ENCODE measurements at regions not wholly inside any gene's neighbourhood (a gene's known extent, or its start where the extent isn't known, plus 50 kb on each side); places are given as distances from the start of the nearest gene placed in this dataset.

DNA sequence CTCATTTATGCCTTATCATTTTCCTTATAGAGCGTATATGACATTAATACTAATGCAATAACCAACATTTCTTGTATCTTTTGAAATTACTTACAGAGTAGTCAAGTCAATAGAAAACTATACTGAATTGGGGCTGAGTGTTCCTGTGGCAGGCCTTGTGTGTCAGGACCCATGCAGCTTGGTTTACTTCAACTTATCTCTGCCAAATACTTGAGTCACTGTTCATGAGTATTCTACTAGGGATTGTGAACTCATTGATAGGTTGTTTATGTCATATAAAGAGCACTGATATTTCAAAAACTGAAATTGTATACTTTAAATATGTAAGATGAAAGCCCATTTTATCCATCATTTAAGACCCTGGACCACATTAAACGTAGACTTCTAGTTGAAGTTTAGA, 688.6 kb upstream of the SLITRK1 start:
- no peak for DNase-seq (ENCODE audit: low spot score)

DNA sequence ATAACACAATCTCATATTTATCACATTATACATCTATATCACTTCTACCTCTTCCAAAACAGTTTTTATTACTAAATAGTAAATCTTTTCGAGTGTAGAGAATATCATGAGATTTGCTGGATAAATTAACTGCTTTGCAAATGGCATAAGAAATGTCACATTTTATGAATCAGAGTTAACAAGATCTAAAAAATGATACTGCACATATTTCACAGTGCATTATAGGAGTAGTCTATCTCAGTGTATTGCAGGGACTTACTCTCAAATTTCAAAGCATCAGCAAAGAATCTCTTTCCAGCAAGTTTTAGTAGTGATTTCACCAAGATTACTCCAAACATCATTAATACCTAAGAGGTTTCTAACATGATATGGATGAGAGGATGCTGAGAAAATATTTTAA, 687.1 kb upstream of the SLITRK1 start:
- no peak for DNase-seq (ENCODE audit: low spot score)

DNA sequence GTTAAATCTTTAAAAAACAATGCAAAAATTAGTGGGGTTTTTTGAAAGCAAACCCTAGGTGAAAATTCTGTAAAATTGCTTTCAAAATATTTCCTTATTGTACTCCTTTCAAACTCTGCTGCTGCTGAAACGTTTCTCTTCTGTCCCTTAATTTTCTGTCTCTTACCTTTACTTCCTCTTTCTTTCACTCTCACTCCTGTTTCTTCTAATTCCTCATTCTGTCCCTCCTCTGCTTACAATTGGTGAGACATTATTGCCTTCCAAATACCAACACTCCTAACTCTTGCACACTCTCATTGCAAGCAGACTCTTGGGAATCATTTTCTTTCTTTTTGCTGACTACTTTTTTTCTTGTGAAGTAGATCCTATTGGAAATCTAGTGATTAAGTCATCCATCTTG, 685.6 kb upstream of the SLITRK1 start:
- no peak for DNase-seq (ENCODE audit: low spot score)

DNA sequence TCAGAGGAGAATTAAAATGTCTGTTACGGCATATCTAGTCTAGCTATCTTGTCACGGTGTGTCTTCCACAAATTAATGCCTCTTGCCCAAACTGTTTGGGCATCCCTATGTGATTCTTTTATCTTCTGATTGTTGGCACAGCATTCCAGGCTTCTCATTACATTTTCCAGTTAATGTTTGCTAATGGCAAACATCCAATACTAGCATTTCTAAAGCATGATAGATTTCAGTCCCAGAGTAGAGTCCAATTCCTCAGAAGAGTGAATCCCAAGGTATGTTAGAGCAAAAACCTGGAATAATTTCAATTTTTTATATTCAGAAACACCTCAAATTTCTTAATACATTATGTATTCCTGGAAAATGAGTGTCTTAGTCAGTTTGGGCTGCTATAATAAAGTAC, 684.5 kb upstream of the SLITRK1 start:
- no peak for DNase-seq (ENCODE audit: low spot score)

DNA sequence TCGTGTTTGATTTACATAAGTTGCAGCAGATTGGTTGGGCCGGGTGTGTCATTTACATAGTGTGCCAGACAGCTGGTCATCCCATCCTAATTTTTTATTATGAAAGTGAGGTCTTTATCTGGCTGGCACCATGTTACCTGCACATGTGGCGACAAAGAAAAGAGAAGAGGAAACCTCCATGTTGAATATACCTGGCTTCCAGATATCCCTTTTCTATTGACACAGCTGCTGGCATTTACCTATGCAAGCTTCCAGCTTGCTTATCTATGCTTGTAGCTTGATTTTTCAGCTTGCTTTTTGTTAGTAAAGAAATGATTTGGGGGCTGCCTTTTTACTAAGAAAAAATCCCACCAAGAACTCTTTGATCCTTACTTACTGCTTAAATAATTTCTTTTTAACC, 681.3 kb upstream of the SLITRK1 start:
- DNase-seq (ENCODE audit: low spot score), result no peak

DNA sequence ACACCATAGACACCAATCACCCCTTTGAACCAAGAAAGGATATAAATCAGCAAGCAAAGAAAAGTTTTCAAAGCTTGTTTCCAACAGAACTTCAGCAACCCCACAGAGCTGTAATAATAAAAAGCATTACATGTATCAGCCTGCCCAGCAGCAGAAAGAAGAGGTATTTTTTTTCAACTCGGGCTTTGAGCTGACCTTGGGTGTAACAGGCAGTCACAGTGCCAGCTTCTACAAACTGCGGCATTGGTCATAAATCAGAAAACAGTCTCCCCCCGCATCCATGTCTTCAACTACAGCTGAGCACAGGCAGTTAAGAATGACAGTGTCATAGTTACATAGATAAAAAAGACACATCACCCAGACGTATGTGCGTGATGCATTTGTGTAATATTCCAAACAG, 671.0 kb upstream of the SLITRK1 start:
- no peak for DNase-seq (ENCODE audit: low spot score)

DNA sequence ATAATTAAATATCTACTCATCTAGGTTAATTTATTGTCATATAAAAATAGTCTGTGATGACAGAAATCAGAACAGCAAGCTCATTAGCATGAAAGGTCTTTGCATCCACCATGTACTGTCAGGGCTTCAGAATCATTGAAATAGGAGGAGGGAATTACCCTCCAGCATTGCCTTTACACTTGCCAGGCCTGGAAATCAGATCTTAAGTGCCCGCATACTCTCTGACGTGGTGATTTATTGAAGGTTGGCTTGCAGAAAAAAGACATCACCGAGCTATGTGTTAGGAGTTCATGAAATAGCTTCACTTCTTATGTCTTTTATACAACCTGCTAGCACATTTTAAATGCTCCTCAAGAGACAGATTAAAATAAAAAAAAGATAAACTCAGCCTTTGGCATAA, 661.7 kb upstream of the SLITRK1 start:
- no peak for DNase-seq (ENCODE audit: low spot score)

DNA sequence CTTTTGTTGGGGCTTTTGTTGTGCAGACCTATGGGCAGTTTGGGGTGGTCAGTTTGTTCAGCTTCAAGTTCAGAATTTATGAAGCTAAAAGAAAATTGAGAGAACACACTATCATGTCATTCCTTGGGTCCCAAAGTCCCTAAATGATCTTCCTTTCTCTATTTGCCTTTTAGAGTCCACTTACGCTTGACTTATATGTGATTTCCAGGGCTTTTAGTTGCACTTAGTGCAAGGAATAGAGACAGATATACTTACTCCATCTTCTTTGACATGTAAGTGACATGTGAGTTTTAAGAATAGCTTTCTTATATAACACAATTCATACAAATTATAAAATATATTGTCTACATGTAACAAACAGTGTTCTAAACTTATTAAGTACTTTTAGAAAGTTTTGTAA, 660.1 kb upstream of the SLITRK1 start:
- DNase-seq (ENCODE audit: low spot score), result no peak

DNA sequence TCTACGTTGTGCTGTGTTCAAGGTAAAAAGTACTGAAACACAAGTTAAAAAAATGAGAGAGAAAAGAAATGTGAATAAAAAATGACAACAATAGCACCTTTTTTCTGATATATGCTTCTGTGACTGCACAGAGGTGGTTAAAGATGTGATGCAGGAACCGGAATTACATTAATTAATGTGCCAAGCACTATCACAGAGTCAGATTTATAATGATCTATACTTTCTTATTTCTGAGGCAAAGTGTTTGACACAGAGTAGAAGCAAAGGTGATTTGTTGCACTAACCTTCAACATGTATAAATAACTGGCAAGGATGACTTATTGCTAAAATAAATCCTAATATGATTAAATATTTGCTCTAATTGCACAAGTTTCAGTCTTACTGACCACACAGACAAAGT, 654.6 kb upstream of the SLITRK1 start:
- DNase-seq (ENCODE audit: low spot score), result no peak

DNA sequence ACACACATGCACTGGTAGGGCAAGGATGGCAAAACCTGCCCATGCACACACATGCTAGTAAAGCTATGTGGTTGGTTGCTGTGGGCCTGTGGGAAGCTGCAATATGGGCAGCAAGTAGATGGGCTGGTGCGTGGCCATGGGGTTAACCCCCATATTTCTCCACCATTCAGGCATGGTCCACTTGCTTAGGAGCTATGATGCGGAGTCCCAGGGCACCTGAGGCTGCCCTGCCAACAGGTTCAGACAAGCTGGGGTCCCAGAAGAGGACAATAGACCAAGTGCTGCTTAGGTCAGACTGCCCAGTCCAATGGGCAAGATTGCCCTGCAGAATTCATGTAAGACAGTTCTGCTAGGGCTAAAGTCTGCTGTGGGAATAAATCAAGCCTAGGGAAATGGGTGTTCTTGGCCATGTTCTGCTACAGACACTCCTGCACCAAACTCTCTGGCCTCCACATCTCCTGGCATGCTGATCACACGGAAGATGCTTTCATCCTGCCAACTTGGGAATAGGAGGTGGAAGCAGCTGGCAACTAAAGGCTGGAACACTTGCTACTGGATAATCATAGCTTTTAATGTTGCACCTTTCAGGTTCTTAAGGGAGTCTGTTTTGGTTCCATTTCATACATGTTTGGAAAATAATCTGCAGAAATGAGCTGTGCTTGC, 646.3 kb upstream of the SLITRK1 start:
- DNase-seq (ENCODE audit: low spot score), result no peak

DNA sequence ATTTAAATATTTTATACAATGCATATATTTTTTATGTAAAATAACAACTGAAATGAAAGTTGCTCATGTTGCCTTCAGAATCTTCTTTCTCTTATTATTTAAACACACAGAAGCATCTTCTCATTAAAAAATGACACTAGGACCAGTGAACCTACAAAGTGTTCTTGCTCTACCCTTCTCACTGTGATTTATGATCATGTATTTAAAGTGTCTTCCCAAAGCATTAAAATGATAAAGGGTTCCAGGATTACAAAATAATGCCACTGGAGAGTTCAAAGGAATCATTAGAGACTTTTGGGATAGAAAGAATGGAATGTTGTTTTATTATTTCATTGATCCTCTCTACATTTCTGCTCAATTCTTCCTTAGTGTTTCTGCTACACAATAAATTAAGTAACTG, 643.6 kb upstream of the SLITRK1 start:
- no peak for DNase-seq (ENCODE audit: low spot score)

DNA sequence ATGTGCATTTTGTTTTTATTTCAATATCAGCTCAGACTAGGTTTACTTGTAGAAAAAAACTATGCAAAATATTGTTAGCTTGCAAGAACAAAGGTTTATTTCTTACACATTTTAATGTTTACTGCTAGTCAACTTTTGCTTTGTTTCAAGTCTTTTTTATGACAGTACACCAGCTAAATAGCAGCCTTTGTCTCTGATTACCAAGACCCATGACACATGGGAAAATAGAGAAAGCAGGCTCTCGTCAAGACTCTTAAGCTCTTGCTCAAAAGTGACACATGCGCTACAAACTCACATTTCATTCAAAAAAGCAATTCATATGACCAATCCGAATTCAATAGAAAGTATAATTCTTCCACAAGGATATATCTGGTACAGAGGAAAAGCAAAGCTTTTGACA, 642.3 kb upstream of the SLITRK1 start:
- no peak for DNase-seq (ENCODE audit: low spot score)

DNA sequence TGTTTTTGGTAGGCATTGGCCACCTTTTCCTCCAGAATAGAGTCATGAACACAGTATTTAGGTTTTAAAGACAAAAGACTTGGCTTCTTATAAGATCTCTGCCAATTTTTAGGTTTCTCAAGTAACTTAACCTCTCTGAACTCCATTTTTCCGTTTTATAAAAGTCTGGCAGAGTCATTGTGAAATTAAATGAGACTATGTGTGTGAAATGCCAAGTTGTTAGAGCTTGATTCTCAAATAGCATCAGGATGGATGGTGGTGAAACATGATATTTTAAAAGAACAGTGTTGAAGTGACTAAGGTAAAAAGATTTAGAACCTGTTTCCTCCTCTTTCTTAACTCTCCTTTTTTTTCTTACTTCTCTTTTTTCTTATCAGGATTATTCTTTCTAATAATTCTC, 617.7 kb upstream of the SLITRK1 start:
- no peak for DNase-seq (ENCODE audit: low spot score)

DNA sequence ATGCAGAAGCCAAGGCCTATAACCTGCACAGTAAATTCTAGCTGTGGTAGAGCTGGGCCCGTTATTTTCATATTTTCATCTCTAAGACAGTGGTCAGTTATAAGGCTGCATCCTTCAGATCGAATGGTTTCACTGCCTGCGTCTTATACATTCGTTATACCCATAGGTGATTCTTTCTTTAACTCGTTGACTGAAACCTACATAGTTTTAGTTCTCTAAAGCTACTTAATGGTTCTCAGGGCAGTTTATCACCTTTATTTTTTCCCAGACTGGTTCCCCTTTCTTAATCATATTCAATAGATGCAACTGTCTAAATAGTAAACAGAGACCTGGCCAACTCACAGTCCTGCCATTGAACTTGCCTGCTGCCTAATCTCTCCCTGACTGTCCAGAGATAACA, 615.3 kb upstream of the SLITRK1 start:
- no peak for DNase-seq (ENCODE audit: low spot score)

DNA sequence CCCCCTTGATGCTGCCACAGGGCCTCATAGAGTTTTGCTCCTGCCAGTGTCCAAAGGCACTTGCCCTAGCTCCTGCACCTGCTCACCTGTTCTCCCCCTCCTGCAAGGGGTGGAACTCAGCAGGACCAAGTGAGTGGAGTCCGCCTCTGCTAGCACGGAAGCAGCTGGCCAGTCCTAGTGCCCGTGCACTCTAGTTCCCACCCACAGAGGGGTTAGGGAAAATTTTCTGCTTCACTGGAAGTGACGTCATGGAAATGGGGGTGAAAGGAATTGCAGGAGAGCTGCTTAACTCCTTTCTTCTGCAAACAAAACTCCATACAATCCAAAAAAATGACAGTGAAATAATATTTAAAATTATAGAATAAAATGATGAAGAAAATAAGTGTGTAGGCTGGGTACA, 609.7 kb upstream of the SLITRK1 start:
- DNase-seq (ENCODE audit: low spot score), result no peak

DNA sequence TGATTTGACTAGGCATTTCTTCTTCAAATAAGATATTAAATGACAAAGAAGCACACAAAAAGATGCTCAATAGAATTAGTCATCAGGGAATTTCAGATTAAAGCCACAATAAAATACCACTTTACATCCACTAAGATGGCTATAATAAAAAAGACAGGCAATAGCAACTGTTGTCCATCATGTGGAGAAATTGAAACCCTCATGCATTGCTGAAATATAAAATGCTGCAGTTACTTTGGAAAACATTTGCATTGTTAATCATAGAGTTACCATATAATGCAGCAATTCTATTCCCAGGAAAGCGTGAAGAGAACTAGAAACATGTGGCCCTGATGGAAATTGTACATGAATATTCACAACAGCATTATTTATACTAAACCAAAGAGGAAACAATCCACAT, 605.5 kb upstream of the SLITRK1 start:
- DNase-seq (ENCODE audit: low spot score), result no peak

DNA sequence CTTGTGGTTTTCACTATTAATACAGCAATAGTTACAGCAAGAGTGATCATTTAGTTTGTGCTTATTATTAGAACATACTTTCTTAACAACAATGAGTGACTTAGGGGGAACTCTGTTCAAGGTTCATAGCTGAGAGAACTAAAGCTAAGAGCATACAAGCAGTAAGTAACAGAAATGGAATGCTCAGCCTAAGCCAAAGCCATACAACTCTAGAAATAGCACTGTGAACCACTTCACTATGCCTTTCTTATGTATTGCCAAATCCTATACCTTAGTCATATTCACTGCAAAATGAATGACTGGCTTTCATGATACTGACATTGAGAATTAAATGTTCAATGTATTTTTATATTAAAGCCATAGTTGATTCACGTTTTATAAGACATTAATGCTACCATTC, 599.7 kb upstream of the SLITRK1 start:
- DNase-seq (ENCODE audit: low spot score), result no peak

DNA sequence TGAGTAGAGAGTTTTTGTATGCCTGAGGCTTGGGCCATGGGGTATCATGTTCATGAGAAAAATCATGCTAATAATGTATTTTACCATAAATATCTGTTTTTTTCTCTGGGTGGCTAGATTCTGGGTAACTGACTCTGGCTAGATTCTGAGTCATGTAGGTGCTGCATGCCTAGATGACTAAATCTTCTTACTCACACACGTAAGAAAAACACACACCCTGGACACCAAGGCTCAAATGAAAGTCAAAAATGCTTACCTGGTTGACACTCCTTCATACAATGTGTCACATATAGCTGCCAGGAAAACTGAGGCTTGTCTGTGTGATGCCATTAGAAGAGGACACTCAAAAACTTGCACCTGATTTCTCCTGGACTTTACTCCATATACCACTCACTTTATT, 597.4 kb upstream of the SLITRK1 start:
- no peak for DNase-seq (ENCODE audit: low spot score)

DNA sequence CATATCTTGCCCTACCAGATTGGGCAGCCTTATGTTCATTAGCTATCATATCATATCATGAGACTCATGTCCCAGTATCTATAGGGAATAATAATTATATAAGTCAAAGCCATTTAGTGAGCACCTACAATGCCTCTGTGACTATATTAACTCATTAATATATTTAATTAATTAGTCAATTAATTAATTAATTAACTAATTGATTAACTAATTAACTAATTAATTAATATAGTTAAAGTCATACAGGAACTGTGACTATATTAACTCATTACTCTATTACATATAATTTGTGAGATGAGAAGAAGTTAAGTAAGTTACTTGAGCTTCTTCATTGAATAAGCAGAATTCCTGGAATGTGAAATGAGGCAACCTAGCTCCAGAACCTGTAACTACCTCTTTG, 588.3 kb upstream of the SLITRK1 start:
- no peak for DNase-seq (ENCODE audit: low spot score)

DNA sequence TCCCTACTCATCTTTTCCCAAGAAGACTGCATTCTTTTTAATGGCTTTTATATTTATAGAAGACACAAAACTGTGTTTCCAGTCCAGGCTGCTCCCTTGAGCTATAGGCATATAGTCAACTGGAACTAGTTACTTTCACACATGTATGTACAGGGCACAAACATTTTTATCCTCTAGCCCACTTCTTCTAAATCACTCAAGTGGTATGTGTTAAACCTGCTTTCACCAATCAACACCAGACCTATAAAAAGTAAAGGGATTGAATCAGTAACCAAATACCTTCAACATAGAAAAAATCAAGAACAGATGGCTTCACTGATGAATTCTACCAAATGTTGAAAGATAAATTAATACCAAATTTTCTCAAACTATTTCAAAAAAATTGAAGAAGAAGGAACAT, 584.2 kb upstream of the SLITRK1 start:
- DNase-seq (ENCODE audit: low spot score), result no peak

DNA sequence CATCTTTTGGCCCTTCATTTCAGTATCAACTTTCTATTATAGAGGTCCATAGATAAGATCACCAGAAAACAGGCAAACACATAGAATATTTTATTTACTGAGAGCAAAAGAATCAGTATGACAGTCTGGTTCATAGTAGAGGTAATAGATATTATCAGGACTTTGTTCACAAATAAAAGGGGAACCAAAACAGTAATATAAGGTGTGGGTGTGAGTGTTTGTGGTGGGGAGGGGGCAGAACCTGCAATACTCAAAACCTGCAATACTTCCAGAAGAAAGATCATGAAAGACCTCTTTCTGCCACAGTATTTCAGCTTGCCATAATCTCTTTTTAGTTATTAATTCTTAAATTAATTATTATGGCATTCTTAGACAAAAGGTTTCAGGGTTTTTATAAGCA, 578.7 kb upstream of the SLITRK1 start:
- no peak for DNase-seq (ENCODE audit: low spot score)

DNA sequence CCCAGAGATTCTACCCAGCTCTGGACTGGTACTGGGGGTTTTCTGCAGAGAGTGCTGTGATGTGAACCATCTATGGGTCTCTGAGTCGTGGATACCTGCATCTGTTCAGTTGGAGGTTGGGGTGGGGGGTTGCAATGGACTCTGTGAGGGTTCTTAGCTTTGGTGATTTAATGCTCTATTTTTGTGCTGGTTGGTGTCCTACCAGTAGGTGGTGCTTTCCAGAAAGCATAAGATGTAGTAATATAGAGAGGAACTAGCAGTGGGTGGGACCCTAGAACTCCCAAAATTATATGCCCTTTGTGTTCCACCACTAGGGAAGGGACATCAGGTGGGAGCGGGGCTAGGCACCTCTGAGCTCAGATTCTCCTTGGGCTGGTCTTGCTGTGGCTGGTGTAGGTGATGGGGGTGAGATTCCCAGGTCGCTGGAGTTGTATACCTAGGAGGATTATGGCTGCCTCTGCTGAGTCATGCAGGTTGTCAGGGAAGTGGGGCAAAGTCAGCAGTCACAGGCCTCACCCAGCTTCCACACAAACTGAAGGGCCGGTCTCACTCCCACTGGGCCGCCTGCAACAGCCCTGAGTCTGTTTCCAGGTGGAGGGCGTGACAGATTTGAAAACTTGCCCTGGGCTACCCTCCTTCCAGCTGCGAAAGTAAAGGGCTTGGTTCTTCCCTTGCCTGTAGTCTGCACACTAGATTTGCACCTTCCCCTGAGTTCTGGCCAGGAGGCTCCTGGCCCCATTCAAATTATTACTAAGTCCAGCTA, 573.0 kb upstream of the SLITRK1 start:
- no peak for DNase-seq (ENCODE audit: low spot score)

DNA sequence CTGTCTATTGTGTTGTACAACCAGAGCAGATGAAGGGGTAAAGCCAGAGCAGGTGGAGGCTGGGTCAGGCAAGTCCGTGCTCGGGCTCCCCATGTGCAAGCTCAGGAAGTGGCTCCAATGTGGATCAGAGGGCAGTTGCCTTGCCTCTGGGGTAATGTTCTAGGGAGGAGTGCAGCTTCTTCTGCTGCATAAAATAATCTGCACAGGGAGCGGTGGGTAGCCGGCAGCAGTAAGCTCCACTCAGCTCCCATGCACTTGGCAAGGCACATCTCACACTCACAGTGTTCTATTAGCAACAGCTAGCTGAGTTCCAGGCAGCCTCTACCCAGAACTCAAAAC, 565.3 kb upstream of the SLITRK1 start:
- DNase-seq (ENCODE audit: low spot score), result no peak

DNA sequence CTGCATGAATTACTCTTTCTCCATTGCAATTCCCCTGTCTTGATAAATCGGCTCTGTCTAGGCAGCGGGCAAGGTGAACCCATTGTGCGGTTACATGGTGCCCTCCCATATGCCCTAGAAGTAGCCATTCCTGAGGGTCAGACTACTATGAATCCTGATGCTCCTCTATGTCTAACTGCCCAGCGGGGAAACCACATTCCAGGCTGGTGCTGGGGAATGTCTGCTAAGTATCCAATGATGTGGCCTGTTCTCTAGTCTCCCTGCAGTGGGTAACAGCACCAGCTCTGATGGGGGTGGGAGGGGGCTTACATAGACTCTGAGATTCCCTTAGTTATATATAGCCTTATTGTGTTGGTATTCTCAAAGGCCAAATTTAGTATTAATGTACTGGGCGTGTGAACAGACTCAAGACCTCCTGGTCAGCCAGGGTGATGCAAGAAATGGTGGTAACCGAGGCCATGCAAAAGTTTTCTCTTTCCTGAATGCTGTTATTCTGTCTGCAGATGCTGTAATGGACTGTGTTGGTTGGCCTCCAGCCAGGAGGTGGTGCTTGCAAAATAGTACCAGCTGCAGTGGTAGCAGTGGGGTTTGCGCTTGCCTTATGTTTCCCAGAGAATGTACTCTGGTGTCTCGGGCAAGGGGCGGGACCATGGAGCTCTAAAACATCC, 564.8 kb upstream of the SLITRK1 start:
- DNase-seq (ENCODE audit: low spot score), result no peak
